Progenitor cell of endocrine pancreas (in vitro differentiated cells): ENCODE measurements at regions not wholly inside any gene's neighbourhood (a gene's known extent, or its start where the extent isn't known, plus 50 kb on each side); places are given as distances from the start of the nearest gene placed in this dataset.
"Not testable (repeated sequence)": the region's sequence is repeated elsewhere in the genome, so short reads cannot be mapped to it uniquely, and the experiment has no call there.

Source experiments
- DNase-seq: peaks from one replicate; pipeline ENCODE4 v3.0.0; 2021; ENCODE audit warnings: low spot score; ENCODE audit not compliant: unreplicated experiment
- H3K27ac Mint-ChIP-seq: 2 replicates; pipeline ENCODE4 v1.8.0; 2021; ENCODE audit warnings: mild to moderate bottlenecking, moderate library complexity, mixed read lengths
- H3K27me3 Mint-ChIP-seq: 2 replicates; pipeline ENCODE4 v1.8.0; 2021; ENCODE audit warnings: mixed read lengths
- H3K36me3 Mint-ChIP-seq: 2 replicates; pipeline ENCODE4 v1.8.0; 2022; ENCODE audit warnings: mixed read lengths; ENCODE audit not compliant: insufficient read depth
- H3K4me1 Mint-ChIP-seq: 2 replicates; pipeline ENCODE4 v1.8.0; 2021; ENCODE audit warnings: low read depth, mixed read lengths
- H3K4me3 Mint-ChIP-seq: 2 replicates; pipeline ENCODE4 v1.8.0; 2021; ENCODE audit warnings: low read depth, mild to moderate bottlenecking, moderate library complexity, mixed read lengths
- H3K9me3 Mint-ChIP-seq: 2 replicates; pipeline ENCODE4 v1.8.0; 2021; ENCODE audit warnings: low read depth, mixed read lengths
- TF ChIP-seq, protein P1 (sequence below): fragments of 200-600 bp; sonication (generic); IDR thresholded peaks from one replicate; pipeline ENCODE4 v1.5.0; 2021; ENCODE audit warnings: antibody characterized with exemption, mild to moderate bottlenecking; ENCODE audit not compliant: unreplicated experiment

DNA sequence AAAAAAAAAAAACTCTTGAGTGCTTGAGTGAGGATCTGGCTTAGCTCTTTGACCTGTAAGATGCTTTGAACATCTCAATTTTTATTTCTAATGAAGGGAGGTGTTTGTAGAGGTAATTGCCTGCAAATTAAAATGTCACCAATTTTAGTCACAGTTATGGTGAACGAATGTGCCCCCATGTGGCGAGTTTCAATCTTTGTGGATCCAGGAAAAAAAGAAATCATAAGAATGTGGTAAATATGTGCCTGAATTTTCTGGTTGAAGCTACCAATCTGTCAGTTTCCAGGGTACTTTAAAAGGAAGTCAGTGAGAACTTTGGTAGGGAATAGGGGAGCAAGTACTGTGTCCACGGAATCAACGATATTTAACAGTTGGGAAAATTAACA, 1772.4 kb upstream of the CDH9 start:
- DNase-seq = no peak
- Mint-ChIP-seq H3K36me3 (no peaks in the 10 kb centered on the region), H3K4me3 (no peak overlapping the region), H3K27me3 (no peaks in the 10 kb centered on the region), H3K9me3 (no peaks in the 10 kb centered on the region), H3K4me1 (no peaks in the 10 kb centered on the region), H3K27ac (no peak overlapping the region)
- TF ChIP-seq, protein P1, sequence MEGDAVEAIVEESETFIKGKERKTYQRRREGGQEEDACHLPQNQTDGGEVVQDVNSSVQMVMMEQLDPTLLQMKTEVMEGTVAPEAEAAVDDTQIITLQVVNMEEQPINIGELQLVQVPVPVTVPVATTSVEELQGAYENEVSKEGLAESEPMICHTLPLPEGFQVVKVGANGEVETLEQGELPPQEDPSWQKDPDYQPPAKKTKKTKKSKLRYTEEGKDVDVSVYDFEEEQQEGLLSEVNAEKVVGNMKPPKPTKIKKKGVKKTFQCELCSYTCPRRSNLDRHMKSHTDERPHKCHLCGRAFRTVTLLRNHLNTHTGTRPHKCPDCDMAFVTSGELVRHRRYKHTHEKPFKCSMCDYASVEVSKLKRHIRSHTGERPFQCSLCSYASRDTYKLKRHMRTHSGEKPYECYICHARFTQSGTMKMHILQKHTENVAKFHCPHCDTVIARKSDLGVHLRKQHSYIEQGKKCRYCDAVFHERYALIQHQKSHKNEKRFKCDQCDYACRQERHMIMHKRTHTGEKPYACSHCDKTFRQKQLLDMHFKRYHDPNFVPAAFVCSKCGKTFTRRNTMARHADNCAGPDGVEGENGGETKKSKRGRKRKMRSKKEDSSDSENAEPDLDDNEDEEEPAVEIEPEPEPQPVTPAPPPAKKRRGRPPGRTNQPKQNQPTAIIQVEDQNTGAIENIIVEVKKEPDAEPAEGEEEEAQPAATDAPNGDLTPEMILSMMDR = no peak

DNA sequence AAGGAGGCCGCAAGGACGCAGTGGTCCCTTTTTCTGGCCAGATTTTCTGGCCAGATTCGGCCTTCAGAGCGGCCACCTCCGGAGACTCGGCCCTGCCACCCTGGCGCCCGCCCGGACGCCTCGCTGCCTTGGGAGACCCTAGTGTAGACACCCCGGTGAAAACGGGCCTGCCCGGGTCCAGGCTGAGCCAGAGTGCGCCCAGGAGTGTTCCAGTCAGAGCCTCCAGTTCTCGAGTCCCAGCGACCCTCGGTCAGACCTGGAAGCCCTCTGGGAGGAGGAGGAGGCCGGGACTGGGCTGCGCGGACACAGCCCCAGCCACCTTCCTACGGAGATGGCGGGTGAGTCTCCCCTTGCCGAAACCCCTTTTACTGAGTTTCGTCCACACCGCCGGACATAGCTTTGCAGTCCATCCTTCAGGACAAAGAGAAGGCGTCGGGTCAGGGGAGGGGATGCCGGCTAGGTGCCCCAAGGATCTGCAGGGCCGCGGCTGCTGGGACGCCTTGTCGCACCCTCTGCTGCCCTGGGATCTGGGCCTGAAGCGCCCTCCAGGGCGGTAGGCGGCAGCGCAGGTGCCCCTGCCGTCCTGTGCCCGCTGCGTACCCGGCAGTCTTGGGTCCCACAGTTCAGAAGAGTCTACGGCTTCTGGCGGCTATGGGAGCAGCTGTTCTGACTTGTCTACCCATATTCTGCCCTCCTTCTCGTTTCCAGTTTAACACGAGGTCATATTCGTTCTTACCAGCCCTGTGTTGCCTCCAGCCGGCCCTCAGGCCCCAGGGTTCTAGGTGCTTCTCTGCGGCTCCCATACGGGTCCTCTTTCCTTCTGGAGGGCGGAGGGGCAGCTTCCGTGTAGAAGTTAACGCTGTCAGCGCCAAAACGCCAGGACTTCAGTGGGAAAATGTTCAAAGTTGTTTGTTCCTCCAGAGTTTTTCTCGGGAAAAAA, 1771.7 kb upstream of the CDH9 start:
- DNase-seq = no peak
- TF ChIP-seq, protein P1 = no peak
- no peak overlapping the region for H3K4me3 Mint-ChIP-seq
- H3K27ac Mint-ChIP-seq = no peak overlapping the region
- H3K9me3 Mint-ChIP-seq = no peaks in the 10 kb centered on the region
- H3K4me1 Mint-ChIP-seq = no peaks in the 10 kb centered on the region
- H3K27me3 Mint-ChIP-seq = no peaks in the 10 kb centered on the region
- no peaks in the 10 kb centered on the region for H3K36me3 Mint-ChIP-seq

DNA sequence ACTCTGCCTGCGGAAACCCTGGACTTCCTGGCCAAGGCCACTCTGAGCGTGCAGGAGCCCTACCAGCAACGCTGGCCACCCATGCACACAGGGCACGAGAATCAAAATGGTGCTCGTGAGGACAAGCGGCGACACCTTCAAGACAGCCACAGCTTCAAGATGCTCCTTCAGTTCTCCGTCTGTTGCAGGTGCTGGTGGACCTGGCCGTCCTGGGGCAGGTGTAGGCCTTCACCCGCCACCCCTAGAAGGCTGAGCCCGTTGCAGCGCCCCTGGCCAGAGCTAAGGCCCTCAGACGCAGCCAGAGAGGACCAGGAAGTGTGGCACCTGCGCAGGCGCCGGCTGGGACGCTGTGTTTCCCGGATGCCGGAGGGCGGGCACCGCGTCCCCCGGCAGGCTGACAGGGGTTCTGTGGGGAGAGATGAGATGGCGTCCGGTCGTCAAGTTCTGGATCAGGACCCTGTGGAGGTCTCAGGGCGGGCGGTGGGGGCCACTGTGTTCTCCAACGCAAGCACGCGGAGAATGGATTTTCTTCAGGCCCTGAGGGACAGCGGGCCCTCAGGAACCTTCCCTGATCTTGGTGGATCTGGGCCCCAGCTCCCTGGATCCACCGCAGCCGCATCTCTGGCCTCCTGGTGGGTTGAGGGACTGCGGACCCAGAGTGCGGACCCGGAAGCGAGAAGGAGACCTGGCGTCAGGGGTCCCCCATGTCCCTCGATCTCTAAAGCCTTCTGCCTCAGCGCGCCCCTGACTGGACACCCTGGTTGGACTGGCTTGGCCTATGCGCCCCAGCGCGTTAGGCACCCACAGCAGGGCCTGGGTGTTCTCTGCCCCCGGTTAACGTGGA, 1770.8 kb upstream of the CDH9 start:
- H3K27ac Mint-ChIP-seq = peak overlapping the region; percentile 33
- no peak overlapping the region for H3K4me3 Mint-ChIP-seq
- TF ChIP-seq, protein P1 = no peak
- H3K4me1 Mint-ChIP-seq = no peaks in the 10 kb centered on the region
- H3K9me3 Mint-ChIP-seq = no peaks in the 10 kb centered on the region
- no peak for DNase-seq
- no peaks in the 10 kb centered on the region for H3K27me3 Mint-ChIP-seq
- H3K36me3 Mint-ChIP-seq = no peaks in the 10 kb centered on the region

DNA sequence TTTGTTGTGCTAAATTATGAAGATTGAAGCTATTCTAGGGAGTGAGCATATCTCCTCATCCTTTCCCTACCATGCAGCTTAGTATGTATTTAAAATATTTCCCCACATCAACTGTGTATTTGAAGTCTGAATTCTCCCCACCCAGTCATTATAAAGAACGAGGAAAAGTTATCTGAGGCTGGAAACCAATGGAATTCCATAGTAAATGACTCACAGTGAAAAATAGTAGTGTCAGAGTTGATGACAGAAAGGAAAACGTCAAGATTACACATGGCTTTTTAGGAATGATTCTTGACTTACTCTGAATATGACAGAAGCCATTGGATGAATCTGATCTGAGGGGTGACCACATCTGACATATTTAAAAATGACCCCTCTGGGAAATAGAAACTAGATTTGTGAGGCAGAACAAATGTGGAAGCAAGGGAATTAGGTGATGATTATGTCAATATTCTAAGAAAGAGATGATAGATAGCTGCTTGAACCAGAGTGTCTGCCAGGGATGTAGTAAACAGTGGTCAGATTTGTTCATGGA, 1768.9 kb upstream of the CDH9 start:
- Mint-ChIP-seq H3K4me1 (no peaks in the 10 kb centered on the region), H3K9me3 (no peaks in the 10 kb centered on the region), H3K36me3 (no peaks in the 10 kb centered on the region), H3K4me3 (no peak overlapping the region), H3K27me3 (no peaks in the 10 kb centered on the region), H3K27ac (no peak overlapping the region)
- DNase-seq = no peak
- TF ChIP-seq, protein P1 = no peak

DNA sequence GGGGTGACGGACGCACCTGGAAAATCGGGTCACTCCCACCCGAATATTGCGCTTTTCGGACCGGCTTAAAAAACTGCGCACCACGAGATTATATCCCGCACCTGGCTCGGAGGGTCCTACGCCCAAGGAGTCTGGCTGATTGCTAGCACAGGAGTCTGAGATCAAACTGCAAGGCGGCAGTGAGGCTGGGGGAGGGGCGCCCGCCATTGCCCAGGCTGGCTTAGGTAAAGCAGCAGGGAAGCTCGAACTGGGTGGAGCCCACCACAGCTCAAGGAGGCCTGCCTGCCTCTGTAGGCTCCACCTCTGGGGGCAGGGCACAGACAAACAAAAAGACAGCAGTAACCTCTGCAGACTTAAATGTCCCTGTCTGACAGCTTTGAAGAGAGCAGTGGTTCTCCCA, 1760.6 kb upstream of the CDH9 start:
- DNase-seq = not testable (repeated sequence)
- peaks cover 13% of the 10 kb centered on the region for H3K9me3 Mint-ChIP-seq

More for the DNA sequence above, 1760.6 kb upstream of the CDH9 start:
- H3K4me1 Mint-ChIP-seq, H3K4me3 Mint-ChIP-seq, H3K27ac Mint-ChIP-seq, H3K27me3 Mint-ChIP-seq, H3K36me3 Mint-ChIP-seq: not testable (repeated sequence)
